DMS153 treated with DMSO at 0.1 percent for 48 hours (cell line): ENCODE measurements at regions not wholly inside any gene's neighbourhood (a gene's known extent, or its start where the extent isn't known, plus 50 kb on each side); places are given as distances from the start of the nearest gene placed in this dataset.

Experiments
- DNase-seq: peaks from one replicate; lab custom pipeline; 2025; ENCODE audit not compliant: unreplicated experiment; lab: John Stamatoyannopoulos, UW

DNA sequence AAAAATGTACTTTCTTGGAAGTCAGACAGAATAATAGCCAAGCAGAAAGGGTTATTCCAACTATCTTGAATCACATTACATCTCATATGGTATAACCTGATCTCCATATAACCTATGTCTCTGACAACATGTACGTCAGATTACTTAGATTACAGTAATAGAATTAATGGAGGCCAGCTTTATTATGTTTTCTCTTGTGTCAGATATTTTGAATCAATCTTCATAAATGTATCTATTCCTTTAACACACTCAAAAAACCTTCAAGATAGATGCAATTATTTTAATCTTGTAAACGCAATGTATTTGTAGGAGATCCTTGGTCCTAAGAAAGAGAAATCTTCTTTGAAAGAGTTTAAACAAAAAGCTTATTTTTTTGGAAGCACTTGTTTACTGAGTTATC is 188.4 kb upstream of the KLF12 start:
- DNase-seq: no peak

DNA sequence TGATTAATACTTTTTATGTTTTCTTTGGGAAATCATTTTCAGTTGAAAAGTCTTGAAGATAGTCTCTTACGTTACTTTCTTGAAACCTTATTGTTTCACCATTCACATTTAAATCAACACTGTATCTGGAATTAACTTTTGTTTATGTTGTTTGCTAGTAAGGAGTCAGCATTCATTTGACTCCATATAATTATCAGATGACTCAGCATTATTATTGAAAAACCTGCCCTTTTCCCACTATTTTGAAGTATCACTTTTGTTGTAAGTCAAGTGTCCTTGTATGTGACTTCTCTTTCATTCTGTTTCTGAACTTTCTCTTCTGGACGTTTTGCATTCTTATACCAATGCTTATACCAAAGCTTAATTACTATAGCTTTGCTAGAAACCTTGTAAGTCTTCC is 186.1 kb upstream of the KLF12 start:
- DNase-seq: no peak

DNA sequence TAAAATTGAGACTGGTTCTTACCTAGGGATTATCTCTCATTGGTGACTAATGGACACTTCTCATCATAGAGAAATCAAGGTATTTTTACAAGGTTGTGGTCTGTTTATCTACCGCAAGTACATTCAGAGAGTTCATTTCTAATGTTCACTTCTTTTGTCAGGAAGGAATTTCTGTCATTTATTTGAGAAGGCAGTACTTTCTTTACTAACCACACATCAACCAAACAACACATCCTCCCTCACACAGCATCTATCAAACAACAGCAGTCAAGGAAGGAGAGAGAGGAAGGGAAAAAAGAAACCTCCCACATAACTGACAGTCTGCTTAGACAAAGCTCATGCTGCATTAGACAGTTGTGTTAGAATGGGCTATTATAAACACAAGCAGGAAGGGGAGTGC is 182.3 kb upstream of the KLF12 start:
- no peak for DNase-seq

DNA sequence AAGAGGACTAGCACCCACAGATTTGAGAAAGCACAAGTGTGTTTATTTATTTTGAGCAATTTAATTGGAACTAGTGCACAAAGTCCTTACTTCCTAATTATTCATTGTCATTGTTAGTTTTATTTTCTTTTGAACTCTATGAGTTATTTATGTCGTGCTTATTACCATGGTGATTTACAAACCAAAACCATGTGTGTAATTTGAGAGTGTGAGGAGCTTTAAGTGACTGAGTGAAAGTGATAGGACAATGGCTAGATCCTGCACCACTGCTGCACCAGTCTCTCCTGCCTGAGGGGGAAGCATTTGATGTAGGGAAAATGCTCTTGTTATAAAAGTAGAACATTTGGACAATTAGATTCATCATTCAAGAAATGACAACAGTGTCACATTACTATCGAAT is 172.3 kb upstream of the KLF12 start:
- DNase-seq: peak; percentile 48

DNA sequence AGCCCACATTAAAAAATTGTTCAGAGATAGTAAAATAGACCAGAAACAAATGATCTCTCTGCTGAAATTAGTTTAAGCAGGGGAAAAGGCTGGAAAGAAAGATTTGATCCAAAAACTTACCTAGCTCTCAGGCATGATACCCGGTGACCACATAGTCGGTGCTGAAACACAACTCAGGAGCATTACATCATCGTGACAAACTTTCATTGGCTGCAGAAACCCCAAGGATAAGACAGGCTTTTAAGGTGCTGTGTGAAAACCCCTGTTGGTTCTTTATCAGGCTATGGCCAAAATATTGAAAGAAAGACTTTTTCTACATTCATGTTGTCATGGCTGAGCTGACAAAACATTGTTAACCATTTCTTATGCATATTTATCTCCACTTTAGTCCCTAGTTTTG is 171.7 kb upstream of the KLF12 start:
- DNase-seq: peak; percentile 12

- DNase-seq: no peak
Measured at GRCh38 chr13:74301258-74301935, 167.2 kb upstream of the KLF12 start.

DNA sequence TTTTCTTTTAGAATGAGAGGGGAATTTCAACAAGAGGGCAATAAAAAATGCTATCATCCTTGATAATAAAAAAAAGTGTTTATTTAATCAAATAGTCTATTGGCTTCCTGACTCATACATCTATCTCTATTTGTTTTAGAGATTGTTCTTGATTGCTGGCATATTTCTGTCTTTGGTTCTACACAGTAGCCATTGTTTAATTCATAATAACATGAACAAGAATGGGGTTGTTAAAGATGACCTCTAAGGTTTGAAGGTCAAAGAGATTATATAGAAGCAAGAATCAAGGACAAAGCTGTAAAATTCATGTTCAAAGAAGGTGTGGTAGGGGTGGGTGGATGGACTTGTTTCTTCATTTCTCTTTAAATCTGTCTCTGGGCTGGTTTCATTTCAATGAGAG is 166.0 kb upstream of the KLF12 start:
- no peak for DNase-seq

GRCh38 chr13:74299721-74300120 is 165.5 kb upstream of the KLF12 start:
- DNase-seq: no peak

DNA sequence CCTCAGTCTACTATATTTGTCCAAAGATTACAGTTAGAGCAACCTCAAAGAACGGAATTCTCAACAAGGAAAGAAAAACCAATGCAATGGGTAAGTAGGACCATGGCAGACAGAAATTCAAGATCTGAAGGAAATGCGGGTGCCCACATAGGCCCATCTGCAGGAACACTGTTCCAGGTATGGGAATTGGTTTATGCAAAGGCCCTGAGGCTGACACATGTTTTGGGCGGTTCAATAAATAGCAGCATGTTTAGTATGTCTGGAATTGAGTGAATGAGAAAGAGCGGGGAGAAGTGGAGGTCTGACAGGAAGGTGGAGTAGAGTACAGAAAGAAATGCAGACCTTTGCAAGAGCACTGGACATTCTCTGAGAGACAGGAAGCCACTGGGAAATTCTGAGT is 164.7 kb upstream of the KLF12 start:
- DNase-seq: no peak

GRCh38 chr13:74289861-74290773 is 155.9 kb upstream of the KLF12 start:
- DNase-seq: peak; percentile 96

DNA sequence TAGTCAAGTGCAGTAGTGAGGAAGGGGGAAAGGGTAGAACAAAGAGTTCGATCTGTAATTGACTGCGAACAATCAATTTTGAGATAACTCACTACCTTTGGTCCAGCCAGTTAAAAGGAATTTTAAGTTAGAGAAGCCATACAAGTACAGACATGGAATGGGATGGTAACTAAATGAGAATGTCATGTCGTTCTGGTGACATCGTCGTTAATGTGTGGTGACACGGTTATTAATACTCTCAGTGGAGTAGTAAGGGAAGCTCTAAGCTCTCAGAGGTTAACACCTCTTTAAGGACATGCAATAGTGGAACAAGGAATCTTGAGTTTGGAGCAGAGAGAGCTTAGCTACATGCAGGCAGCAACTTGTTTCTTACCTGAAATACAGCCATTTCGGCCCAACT is 154.9 kb upstream of the KLF12 start:
- DNase-seq: peak; percentile 17

GRCh38 chr13:74288361-74288911 is 154.2 kb upstream of the KLF12 start:
- peak; percentile 71 for DNase-seq

DNA sequence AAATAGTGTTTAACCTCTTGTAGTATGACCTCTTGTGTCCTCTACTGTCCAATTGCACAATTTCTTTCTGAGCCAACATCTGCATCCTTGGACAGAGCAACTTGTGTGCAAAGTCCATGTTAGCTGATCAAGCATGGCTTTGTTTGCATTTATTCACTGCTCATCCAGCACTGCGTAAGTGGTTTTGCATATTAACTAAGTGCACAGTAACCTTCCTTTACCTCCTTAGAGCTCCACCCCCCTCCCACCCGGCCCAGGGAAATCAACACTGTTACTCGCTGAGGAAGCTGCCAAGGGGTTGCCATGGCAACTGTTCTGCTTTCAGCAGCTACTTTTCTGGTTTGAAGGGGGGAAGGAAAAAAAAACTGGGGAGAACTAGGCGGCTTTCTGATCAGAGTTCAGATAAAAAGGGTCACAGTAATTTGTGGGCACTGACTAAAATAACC is 153.5 kb upstream of the KLF12 start:
- peak; percentile 63 for DNase-seq

DNA sequence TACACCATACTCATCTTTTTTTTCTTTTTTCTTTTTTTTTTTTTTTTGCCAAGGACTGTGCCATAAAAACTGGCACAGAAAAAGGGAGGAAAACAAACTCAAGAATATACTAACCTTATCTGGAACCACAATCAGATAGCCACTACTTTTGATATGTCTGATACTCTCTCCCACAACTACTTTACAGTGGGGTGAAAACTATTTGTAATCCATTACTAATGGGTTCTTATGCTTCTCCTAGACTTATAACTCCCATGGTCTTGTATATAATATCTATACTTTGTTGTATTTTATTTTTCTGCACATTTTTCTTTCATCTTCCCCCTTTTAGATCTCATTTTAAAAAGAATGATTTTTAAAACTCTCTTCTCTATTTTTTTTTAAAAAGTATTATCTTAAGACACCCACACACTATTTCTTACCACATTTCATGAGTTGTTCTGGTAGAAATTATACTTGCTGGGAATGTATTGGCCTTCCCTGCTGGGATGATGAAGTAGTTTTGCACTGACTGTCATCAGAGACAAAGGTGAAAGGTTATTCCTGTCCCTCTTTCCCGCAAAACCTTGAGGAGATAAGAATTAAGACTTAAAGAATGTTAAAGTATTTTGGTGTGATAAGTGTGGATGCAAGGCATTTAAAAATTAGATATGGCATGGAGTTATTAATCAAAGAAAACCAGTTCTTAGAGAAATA is 146.7 kb upstream of the KLF12 start:
- DNase-seq: no peak

DNA sequence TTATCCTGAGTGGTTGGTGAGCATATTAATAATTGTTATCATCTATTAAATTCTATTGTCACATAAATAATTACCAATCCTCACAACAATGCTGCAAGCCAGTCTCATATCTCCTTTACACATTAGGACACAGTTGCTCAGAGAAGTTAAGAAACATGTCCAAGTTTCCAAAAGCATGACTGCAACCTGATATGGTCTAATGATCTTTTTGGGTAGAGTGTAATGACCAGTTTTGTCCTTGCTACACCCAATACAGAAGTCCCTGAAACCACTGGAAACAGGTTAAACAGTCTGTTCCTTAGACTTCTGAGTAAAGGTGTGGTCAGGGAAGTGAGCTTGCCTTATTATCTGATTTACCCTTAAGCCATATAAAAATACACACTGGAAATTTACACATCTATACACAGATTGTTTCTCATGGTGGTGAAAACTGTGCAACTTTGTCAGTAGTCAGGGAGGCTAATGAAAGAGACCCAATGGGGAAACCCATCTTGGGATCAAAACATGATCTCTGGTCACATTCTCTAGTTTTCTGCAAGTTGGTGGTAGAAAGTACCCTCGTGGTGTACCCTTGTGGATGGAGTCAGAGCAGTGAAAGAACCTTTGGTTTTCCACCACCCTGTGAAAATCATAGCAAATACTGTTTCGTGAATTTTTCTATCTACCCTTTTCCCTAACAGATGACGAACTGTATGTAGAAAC is 146.0 kb upstream of the KLF12 start:
- DNase-seq: no peak

DNA sequence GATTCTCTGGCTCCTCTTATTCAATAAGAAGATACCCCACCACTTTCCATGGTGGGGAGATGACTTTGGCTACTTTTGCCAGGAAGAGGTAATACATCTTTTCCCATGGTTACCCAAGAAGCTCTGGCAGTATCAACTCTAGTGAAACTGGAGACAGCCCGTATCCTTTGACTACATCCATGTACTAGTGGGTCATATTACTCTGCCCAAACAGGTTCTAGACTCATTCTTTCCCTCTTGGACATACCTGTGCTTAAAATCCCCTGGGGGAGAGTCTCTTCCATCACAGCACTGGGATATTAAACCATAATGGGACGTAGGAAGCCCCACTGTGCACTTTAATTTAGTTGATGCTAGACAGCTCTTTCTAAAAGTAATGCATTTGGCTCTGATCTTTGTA is 144.7 kb upstream of the KLF12 start:
- DNase-seq: no peak

DNA sequence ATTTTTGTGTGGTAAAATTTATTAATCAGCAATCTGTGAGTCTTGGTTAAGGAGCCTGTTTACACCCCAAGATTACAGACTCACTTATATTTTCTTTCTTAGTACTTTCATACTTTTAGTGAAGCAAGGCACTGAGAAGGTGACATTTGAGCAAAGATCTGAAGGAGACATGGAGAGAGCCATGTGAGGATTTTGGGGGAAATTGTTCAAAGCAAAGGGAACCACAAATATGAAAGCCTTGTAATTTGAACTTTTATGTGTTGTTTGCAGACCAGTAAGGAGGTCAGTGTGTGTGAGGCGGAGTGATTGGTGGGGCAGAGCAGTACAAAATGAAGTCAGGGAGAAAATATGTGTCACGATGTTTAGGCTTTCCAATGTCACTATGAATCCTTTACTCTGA is 140.7 kb upstream of the KLF12 start:
- no peak for DNase-seq

- no peak for DNase-seq
Measured at GRCh38 chr13:74273581-74273980, 139.4 kb upstream of the KLF12 start.

- no peak for DNase-seq
Measured at GRCh38 chr13:74272826-74273225, 138.6 kb upstream of the KLF12 start.

- DNase-seq: no peak
Measured at GRCh38 chr13:74270018-74270417, 135.8 kb upstream of the KLF12 start.

DNA sequence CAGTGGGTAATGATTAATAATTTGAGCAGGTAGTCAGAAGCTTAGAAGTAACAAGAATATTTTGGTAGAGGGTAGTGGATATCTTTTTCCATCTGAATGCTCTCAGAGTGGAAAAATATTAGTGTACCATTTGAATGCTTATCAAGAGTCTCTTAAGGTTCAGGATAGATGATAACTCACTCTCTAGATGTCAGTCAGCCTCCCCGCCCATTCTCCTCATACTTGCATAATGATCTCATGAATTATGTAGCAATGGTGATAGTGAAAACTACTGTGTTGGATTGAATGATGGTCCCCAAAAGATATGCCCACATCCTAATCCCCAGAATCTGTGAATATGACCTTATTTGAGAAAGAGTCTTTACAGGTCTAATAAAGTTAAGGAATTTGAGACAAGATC is 132.7 kb upstream of the KLF12 start:
- no peak for DNase-seq
